Left ventricle myocardium inferior (tissue), 1 donor: ENCODE measurements at regions not wholly inside any gene's neighbourhood (a gene's known extent, or its start where the extent isn't known, plus 50 kb on each side); places are given as distances from the start of the nearest gene placed in this dataset.

Source experiments
- DNase-seq: peaks from one replicate; pipeline ENCODE4 v3.0.0-alpha.2; 2020
- H3K27ac ChIP-seq: fragments of 200-600 bp; replicated peaks from 2 replicates; pipeline ENCODE4 v1.8.0; 2021
- H3K27me3 ChIP-seq: fragments of 200-600 bp; 2 replicates; pipeline ENCODE4 v1.8.0; 2021; ENCODE audit warnings: low read depth
- H3K36me3 ChIP-seq: fragments of 200-600 bp; 2 replicates; pipeline ENCODE4 v1.8.0; 2021
- H3K4me1 ChIP-seq: fragments of 200-600 bp; 2 replicates; pipeline ENCODE4 v1.8.0; 2021
- H3K4me3 ChIP-seq: fragments of 200-600 bp; 2 replicates; pipeline ENCODE4 v1.8.0; 2021; ENCODE audit warnings: mild to moderate bottlenecking, moderate library complexity
- H3K9me3 ChIP-seq: fragments of 200-600 bp; replicated peaks from 2 replicates; pipeline ENCODE4 v1.8.0; 2021
- CTCF ChIP-seq: fragments of 200-600 bp; IDR thresholded peaks from 2 replicates; pipeline ENCODE4 v1.8.0; 2021; ENCODE audit warnings: antibody characterized with exemption, mild to moderate bottlenecking, borderline replicate concordance
- intact Hi-C: fragments of 100-400 bp; cut with micrococcal nuclease; formaldehyde crosslinking; loops from one replicate; pipeline ENCODE4 v1.11.0; 2022
- donor health status: DM: no; HTN: yes; CAD: no; lungs with severe emphysema.

- Histone ChIP-seq H3K4me3 (no peak overlapping the region), H3K4me1 (no peaks in the 10 kb centered on the region), H3K27me3 (peaks cover 30% of the 10 kb centered on the region), H3K36me3 (no peaks in the 10 kb centered on the region), H3K9me3 (no peaks in the 10 kb centered on the region), H3K27ac (no peak overlapping the region)
- intact Hi-C loops, result no loop called here
- TF ChIP-seq CTCF, result no peak
- DNase-seq, result no peak
These were observed 194.8 kb upstream of the ADAMTS16 start for GRCh38 chr5:4945296-4945695.

GRCh38 chr5:4947106-4947505 lies 193.0 kb upstream of the ADAMTS16 start:
- H3K4me1 ChIP-seq, result no peaks in the 10 kb centered on the region
- no peak for TF ChIP-seq CTCF
- DNase-seq, result no peak
- H3K27me3 ChIP-seq, result peaks cover 26% of the 10 kb centered on the region
- no peak overlapping the region for H3K4me3 ChIP-seq
- H3K27ac ChIP-seq, result no peak overlapping the region
- H3K9me3 ChIP-seq, result no peaks in the 10 kb centered on the region
- H3K36me3 ChIP-seq, result no peaks in the 10 kb centered on the region
- intact Hi-C loops, result no loop called here

GRCh38 chr5:4947893-4948536 lies 192.1 kb upstream of the ADAMTS16 start:
- no peak for TF ChIP-seq CTCF
- DNase-seq, result no peak
- Histone ChIP-seq H3K36me3 (no peaks in the 10 kb centered on the region), H3K4me3 (no peak overlapping the region), H3K4me1 (no peaks in the 10 kb centered on the region), H3K27me3 (peaks cover 19% of the 10 kb centered on the region), H3K9me3 (no peaks in the 10 kb centered on the region), H3K27ac (no peak overlapping the region)
- intact Hi-C loops, result no loop called here

GRCh38 chr5:4949108-4949507 lies 191.0 kb upstream of the ADAMTS16 start:
- Histone ChIP-seq H3K27ac (no peak overlapping the region), H3K36me3 (no peaks in the 10 kb centered on the region), H3K4me3 (no peak overlapping the region), H3K4me1 (no peaks in the 10 kb centered on the region), H3K9me3 (no peaks in the 10 kb centered on the region), H3K27me3 (peaks cover 18% of the 10 kb centered on the region)
- DNase-seq, result no peak
- TF ChIP-seq CTCF, result no peak
- intact Hi-C loops, result no loop called here

GRCh38 chr5:4953576-4953975 lies 186.6 kb upstream of the ADAMTS16 start:
- no peak overlapping the region for H3K27ac ChIP-seq
- intact Hi-C loops, result no loop called here
- H3K9me3 ChIP-seq, result no peaks in the 10 kb centered on the region
- H3K27me3 ChIP-seq, result peaks cover 32% of the 10 kb centered on the region
- no peaks in the 10 kb centered on the region for H3K36me3 ChIP-seq
- DNase-seq, result no peak
- no peak for TF ChIP-seq CTCF
- no peak overlapping the region for H3K4me3 ChIP-seq
- H3K4me1 ChIP-seq, result no peaks in the 10 kb centered on the region
